Neuronal stem cell (in vitro differentiated cells): ENCODE measurements at regions not wholly inside any gene's neighbourhood (a gene's known extent, or its start where the extent isn't known, plus 50 kb on each side); places are given as distances from the start of the nearest gene placed in this dataset.

Experiments used
- DNase-seq: peaks from one replicate; pipeline ENCODE4 v3.0.0-alpha.2; 2013; ENCODE audit warnings: low spot score
- H2AFZ ChIP-seq: one replicate; pipeline ENCODE4 v1.6.1; 2013; ENCODE audit warnings: mild to moderate bottlenecking, low read length, inconsistent platforms
- H2AK5ac ChIP-seq: 2 replicates; pipeline ENCODE4 v1.6.1; 2013; ENCODE audit warnings: low read depth, mild to moderate bottlenecking, inconsistent platforms, low read length, moderate library complexity, mixed read lengths
- H2BK120ac ChIP-seq: 2 replicates; pipeline ENCODE4 v1.6.1; 2013; ENCODE audit warnings: low read depth, mild to moderate bottlenecking, inconsistent platforms, low read length, moderate library complexity, mixed read lengths
- H2BK12ac ChIP-seq: one replicate; pipeline ENCODE4 v1.6.1; 2013; ENCODE audit warnings: low read length, inconsistent platforms
- H2BK15ac ChIP-seq: 2 replicates; pipeline ENCODE4 v1.6.1; 2013; ENCODE audit warnings: mild to moderate bottlenecking, low read length, inconsistent platforms, mixed read lengths
- H2BK5ac ChIP-seq: one replicate; pipeline ENCODE4 v1.6.1; 2013; ENCODE audit warnings: inconsistent platforms, mild to moderate bottlenecking, low read length, moderate library complexity
- H3K14ac ChIP-seq: one replicate; pipeline ENCODE4 v1.6.1; 2013; ENCODE audit warnings: low read length, inconsistent platforms
- H3K18ac ChIP-seq: 2 replicates; pipeline ENCODE4 v1.6.1; 2013; ENCODE audit warnings: low read length, inconsistent platforms
- H3K23ac ChIP-seq: 2 replicates; pipeline ENCODE4 v1.6.1; 2013; ENCODE audit warnings: low read depth, mild to moderate bottlenecking, mixed read lengths, low read length, inconsistent platforms; ENCODE audit not compliant: poor library complexity
- H3K27ac ChIP-seq: replicated peaks from 3 replicates; pipeline ENCODE4 v1.5.1; 2013; ENCODE audit warnings: low read length, inconsistent platforms
- H3K27me3 ChIP-seq, 3 experiments: 2 replicates each; pipeline ENCODE4 v1.6.1; 2013; ENCODE audit warnings: low read length in 3 of 3, mild to moderate bottlenecking in 2 of 3, inconsistent platforms in 1 of 3, low read depth in 1 of 3, mixed read lengths in 1 of 3, moderate library complexity in 1 of 3; ENCODE audit not compliant: control insufficient read depth in 3 of 3, insufficient read depth in 3 of 3
- H3K36me3 ChIP-seq, 2 donors: replicated peaks in 1 of 2; 2 replicates each; pipeline ENCODE4 v1.6.1; 2013; ENCODE audit warnings: low read length in 2 of 2; ENCODE audit not compliant: control insufficient read depth in 2 of 2, insufficient read depth in 2 of 2
- H3K4ac ChIP-seq: 2 replicates; pipeline ENCODE4 v1.6.1; 2013; ENCODE audit warnings: inconsistent platforms, mild to moderate bottlenecking, low read length, moderate library complexity
- H3K4me1 ChIP-seq, 2 donors: 1 replicate in 1 of 2; 2 replicates in 1 of 2; pipeline ENCODE4 v1.6.1; 2013; ENCODE audit warnings: low read length in 2 of 2, low read depth in 1 of 2; ENCODE audit not compliant: control insufficient read depth in 2 of 2, insufficient read depth in 1 of 2
- H3K4me2 ChIP-seq: one replicate; pipeline ENCODE4 v1.6.1; 2013; ENCODE audit warnings: mild to moderate bottlenecking, low read length, inconsistent platforms; ENCODE audit not compliant: insufficient read depth, poor library complexity, severe bottlenecking
- H3K4me3 ChIP-seq, 2 donors: 2 replicates each; pipeline ENCODE4 v1.5.1; 2013; ENCODE audit warnings: low read length in 2 of 2, mild to moderate bottlenecking in 2 of 2, inconsistent platforms in 1 of 2, moderate library complexity in 1 of 2
- H3K79me1 ChIP-seq: one replicate; pipeline ENCODE4 v1.6.1; 2013; ENCODE audit warnings: low read depth, mild to moderate bottlenecking, inconsistent platforms, low read length, moderate library complexity
- H3K9ac ChIP-seq: one replicate; pipeline ENCODE4 v1.6.1; 2013; ENCODE audit warnings: mild to moderate bottlenecking, low read depth, low read length, inconsistent platforms; ENCODE audit not compliant: poor library complexity
- H3K9me3 ChIP-seq, 2 donors: replicated peaks in 1 of 2; 2 replicates each; pipeline versions ENCODE3 to v1.6.1; 2013; ENCODE audit warnings: low read length in 2 of 2, mild to moderate bottlenecking in 2 of 2, inconsistent platforms in 1 of 2, low read depth in 1 of 2, mixed read lengths in 1 of 2, moderate library complexity in 1 of 2; ENCODE audit not compliant: control insufficient read depth in 2 of 2, insufficient read depth in 1 of 2
- H4K8ac ChIP-seq: one replicate; pipeline ENCODE4 v1.6.1; 2013; ENCODE audit warnings: low read depth, mild to moderate bottlenecking, inconsistent platforms, low read length, moderate library complexity
- H4K91ac ChIP-seq: one replicate; pipeline ENCODE4 v1.6.1; 2013; ENCODE audit warnings: low read length, low read depth, mild to moderate bottlenecking, inconsistent platforms; ENCODE audit not compliant: poor library complexity
- WGBS, 2 donors: extraction: QIAGEN DNeasy Blood & Tissue Kit; methylation state at CpG; one replicate each; pipeline ENCODE4 v1.1.7; 2013; ENCODE audit warnings: missing lambda C conversion rate in 2 of 2, mixed read lengths in 1 of 2; ENCODE audit not compliant: insufficient read length in 2 of 2, insufficient replicate concordance in 1 of 2; ENCODE audit errors: extremely low coverage in 2 of 2; 5-methylcytosine and 5-hydroxymethylcytosine counted together

DNA sequence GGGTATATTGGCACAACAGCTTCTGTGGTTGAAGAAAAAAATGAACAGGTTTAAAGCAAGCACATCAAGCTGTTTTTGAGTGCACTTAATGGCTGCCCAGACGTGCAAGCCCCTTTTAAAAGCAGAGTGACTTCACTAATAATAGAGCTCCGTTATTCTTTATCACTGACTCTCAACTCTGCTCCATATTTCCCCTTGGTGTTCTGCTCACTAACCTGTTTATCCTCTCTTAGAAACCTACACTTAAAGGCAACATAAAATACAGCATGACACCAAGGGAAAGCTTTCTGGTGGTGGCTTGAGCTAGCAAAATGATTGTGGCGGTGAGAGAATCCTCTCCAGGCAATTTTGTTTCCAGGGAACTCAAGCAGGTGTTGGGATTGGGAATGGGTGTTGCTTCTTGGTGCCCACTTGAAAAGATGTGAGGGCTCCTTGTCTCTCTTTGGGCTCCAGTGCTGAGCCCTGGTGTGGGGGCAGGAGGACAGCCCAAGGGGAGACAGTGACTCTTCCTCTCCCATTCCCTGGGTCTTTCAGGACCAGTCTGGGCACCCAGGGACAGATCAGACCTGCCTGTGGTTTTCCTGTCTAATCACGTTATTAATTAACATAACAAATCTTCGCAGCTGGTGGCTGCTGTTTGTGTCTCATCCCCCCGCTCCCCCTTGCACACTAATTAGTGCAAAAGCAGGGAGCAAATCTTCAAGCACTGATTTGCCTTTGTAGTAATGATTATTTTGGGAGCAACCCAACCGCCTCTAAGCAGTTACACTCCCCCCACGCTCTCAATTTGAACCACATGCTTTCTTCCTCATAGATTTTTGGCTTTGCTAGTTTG lies 289.4 kb upstream of the CXCR4 start:
- H3K4me3 ChIP-seq = no peak overlapping the region
- H3K23ac ChIP-seq = no peak overlapping the region
- H2AFZ ChIP-seq = no peak overlapping the region
- H3K36me3 ChIP-seq = no peaks in the 10 kb centered on the region
- H3K14ac ChIP-seq = no peak overlapping the region
- H3K4me1 ChIP-seq = peaks cover 0 to 10% of the 10 kb centered on the region in 2 donors
- H3K27me3 ChIP-seq = no peaks in the 10 kb centered on the region
- peak overlapping the region; percentile 66 for H3K18ac ChIP-seq
- no peak overlapping the region for H2BK120ac ChIP-seq
- DNase-seq = no peak
- no peak overlapping the region for H3K4me2 ChIP-seq
- no CpG with 5 or more reads among the region's 8 CpGs for WGBS, 2 donors
- no peak overlapping the region for H4K91ac ChIP-seq
- H3K9ac ChIP-seq = no peak overlapping the region
- no peak overlapping the region for H2BK15ac ChIP-seq
- H3K79me1 ChIP-seq = no peaks in the 10 kb centered on the region
- H4K8ac ChIP-seq = no peak overlapping the region
- H3K27ac ChIP-seq = no peak overlapping the region
- no peak overlapping the region for H2AK5ac ChIP-seq
- no peak overlapping the region for H2BK5ac ChIP-seq
- no peak overlapping the region for H3K4ac ChIP-seq
- H2BK12ac ChIP-seq = no peak overlapping the region
- no peaks in the 10 kb centered on the region for H3K9me3 ChIP-seq

GRCh38 chr2:136404925-136405324 lies 287.0 kb upstream of the CXCR4 start:
- Histone ChIP-seq H2BK120ac (no peak overlapping the region), H2BK5ac (no peak overlapping the region), H3K18ac (no peak overlapping the region), H3K4ac (no peak overlapping the region), H3K9ac (no peak overlapping the region), H3K4me3 (no peak overlapping the region), H3K4me1 (peaks cover 0 to 10% of the 10 kb centered on the region in 2 donors), H2AK5ac (no peak overlapping the region), H3K27me3 (no peaks in the 10 kb centered on the region), H3K79me1 (no peaks in the 10 kb centered on the region), H3K9me3 (no peaks in the 10 kb centered on the region), H4K8ac (no peak overlapping the region), H2BK12ac (no peak overlapping the region), H3K14ac (no peak overlapping the region), H3K27ac (no peak overlapping the region), H3K36me3 (no peaks in the 10 kb centered on the region), H2BK15ac (no peak overlapping the region), H3K4me2 (no peak overlapping the region), H4K91ac (no peak overlapping the region), H3K23ac (no peak overlapping the region), H2AFZ (no peak overlapping the region)
- no peak for DNase-seq
- no CpG with 5 or more reads among the region's 4 CpGs for WGBS, 2 donors

- H3K23ac ChIP-seq = no peak overlapping the region
- no peak overlapping the region for H3K27ac ChIP-seq
- no peak overlapping the region for H2AK5ac ChIP-seq
- H3K9ac ChIP-seq = no peak overlapping the region
- H3K4ac ChIP-seq = no peak overlapping the region
- H2BK120ac ChIP-seq = no peak overlapping the region
- no peak overlapping the region for H3K14ac ChIP-seq
- H3K36me3 ChIP-seq = no peaks in the 10 kb centered on the region
- H3K79me1 ChIP-seq = no peaks in the 10 kb centered on the region
- no peak overlapping the region for H2AFZ ChIP-seq
- H3K4me3 ChIP-seq = no peak overlapping the region
- no peak for DNase-seq
- peaks cover 0 to 10% of the 10 kb centered on the region in 2 donors for H3K4me1 ChIP-seq
- no peak overlapping the region for H4K91ac ChIP-seq
- H4K8ac ChIP-seq = no peak overlapping the region
- no peak overlapping the region for H3K18ac ChIP-seq
- H3K4me2 ChIP-seq = no peak overlapping the region
- no peaks in the 10 kb centered on the region for H3K9me3 ChIP-seq
- no peak overlapping the region for H2BK5ac ChIP-seq
- no peak overlapping the region for H2BK12ac ChIP-seq
- H2BK15ac ChIP-seq = no peak overlapping the region
- H3K27me3 ChIP-seq = no peaks in the 10 kb centered on the region
Observed at GRCh38 chr2:136404176-136404575, 286.2 kb upstream of the CXCR4 start.

- WGBS, 2 donors = no CpG with 5 or more reads among the region's 6 CpGs
- Histone ChIP-seq H3K18ac (no peak overlapping the region), H4K8ac (no peak overlapping the region), H2BK12ac (no peak overlapping the region), H4K91ac (no peak overlapping the region), H3K36me3 (no peaks in the 10 kb centered on the region), H3K27me3 (no peaks in the 10 kb centered on the region), H3K14ac (no peak overlapping the region), H2AK5ac (no peak overlapping the region), H3K4me3 (no peak overlapping the region), H3K9me3 (no peaks in the 10 kb centered on the region), H2BK5ac (no peak overlapping the region), H3K4me1 (peaks cover 0 to 1% of the 10 kb centered on the region in 2 donors), H3K4me2 (no peak overlapping the region), H3K4ac (no peak overlapping the region), H3K9ac (no peak overlapping the region), H2BK120ac (no peak overlapping the region), H2BK15ac (no peak overlapping the region), H3K27ac (no peak overlapping the region), H3K79me1 (no peaks in the 10 kb centered on the region), H2AFZ (no peak overlapping the region), H3K23ac (no peak overlapping the region)
- DNase-seq = no peak
Observed at GRCh38 chr2:136402281-136402680, 284.3 kb upstream of the CXCR4 start.
